HG02763 (cell line): ENCODE measurements at regions not wholly inside any gene's neighbourhood (a gene's known extent, or its start where the extent isn't known, plus 50 kb on each side); places are given as distances from the start of the nearest gene placed in this dataset.
"Not testable (repeated sequence)": the region's sequence is repeated elsewhere in the genome, so short reads cannot be mapped to it uniquely, and the experiment has no call there.

Experiments
- ATAC-seq: cut with Tn5 transposase; IDR thresholded peaks from one replicate; pipeline ENCODE4 v1.9.1; 2021; ENCODE audit warnings: mild to moderate bottlenecking, moderate library complexity; ENCODE audit not compliant: unreplicated experiment

GRCh38 chr11:49817705-49818430 is 134.3 kb upstream of the OR4C13 start:
- not testable (repeated sequence) for ATAC-seq

DNA sequence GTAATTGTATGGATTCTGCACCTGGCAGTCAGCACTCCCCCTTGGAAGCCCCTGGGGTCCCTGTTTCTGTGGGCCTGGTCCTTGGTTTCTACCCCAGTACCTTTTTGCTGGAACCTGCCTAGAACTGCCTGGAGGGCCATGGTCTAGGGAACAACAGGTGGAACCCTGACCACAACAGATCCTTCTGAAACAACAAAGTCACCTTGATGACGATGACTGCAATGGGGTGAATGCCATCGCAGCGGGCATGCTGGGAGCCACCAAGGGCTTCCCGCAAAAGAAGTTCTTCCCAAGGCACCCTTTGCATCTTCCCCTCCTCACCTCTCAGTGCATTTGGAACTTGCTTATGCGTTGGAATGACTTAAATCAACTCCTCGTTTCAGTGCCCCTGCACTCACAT is 129.0 kb upstream of the OR4C13 start:
- not testable (repeated sequence) for ATAC-seq

- ATAC-seq: not testable (repeated sequence)
Observed at GRCh38 chr11:49850541-49850940, 101.7 kb upstream of the OR4C13 start.

DNA sequence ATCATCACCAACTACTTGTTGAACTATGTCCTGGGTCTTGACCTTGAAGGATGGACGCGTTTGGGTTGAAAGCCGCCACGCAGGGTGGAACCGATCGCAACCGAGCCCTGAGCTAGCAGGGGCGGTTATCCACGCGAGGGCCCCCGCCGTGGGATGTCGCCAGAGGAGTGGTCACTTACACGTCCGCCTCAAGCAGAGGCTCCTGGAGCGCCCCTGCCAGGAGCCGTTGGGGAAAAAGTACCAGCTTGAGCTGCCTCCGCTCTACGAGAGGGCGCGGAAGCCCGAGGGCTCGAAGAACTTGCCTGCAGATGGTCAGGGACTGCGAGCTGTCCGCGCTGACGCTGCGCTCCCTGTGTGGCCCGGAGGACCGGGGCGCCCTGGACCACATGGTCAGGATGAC is 100.7 kb upstream of the OR4C13 start:
- ATAC-seq: no peak

DNA sequence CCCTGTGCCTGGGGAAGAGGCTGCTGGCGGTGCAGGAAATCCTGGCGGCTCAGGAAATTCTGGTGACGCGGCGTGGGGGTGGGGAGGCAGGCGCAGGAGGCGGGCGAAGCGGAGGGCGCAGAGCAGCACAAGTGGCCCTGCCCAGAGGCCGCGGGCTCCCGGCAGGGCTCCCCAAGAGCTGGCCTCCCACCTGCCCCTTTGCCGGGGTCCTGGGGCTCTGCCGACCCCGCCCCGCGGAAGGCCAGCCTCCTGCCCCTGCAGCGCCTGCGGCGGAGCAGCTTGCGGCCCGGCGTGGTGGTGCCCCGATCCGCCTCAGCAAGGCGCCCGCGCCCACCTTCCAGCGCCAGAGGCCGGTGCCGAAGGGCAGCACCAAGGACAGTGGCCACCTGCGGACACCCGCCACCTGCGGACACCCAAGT is 100.2 kb upstream of the OR4C13 start:
- ATAC-seq: no peak

- not testable (repeated sequence) for ATAC-seq
Observed at GRCh38 chr11:49888875-49889274, 63.3 kb upstream of the OR4C13 start.

- ATAC-seq: not testable (repeated sequence)
Observed at GRCh38 chr11:49891910-49892671, 60.1 kb upstream of the OR4C13 start.

GRCh38 chr11:49893442-49893841 is 58.7 kb upstream of the OR4C13 start:
- not testable (repeated sequence) for ATAC-seq
